ENCODE measurements at regions not wholly inside any gene's neighbourhood (a gene's known extent, or its start where the extent isn't known, plus 50 kb on each side); places are given as distances from the start of the nearest gene placed in this dataset.

DNA sequence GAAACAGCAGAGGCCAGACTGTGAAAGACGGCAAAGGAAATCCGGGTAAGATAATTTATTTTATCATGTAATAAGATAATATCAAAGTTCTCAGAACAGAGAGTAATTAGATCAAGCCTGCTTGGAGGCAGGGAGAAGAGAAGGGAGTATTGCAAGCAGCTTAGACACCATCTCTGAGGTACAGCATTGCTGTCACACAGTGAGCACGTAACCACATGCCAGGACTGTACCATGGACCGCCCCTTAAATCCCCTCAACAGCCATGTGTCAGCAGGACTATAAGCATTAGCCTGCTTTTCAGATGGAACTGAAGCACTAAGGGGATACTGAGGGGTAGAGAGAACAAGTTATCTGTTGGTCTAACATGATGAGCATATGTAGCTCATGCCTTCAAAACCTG lies 141.5 kb downstream of the C6orf118 start:
- Histone ChIP-seq H3K9me3 (no peaks in the 10 kb centered on the region; the same call in none of the 2 replicates), H3K27me3 (replicated peaks; ENCODE audit: control insufficient read depth, insufficient read depth, low read length) (no peaks in the 10 kb centered on the region), H3K36me3 (ENCODE audit: control insufficient read depth, insufficient read depth, low read length) (no peaks in the 10 kb centered on the region), H3K4me1 (no peaks in the 10 kb centered on the region), H3K4me3 (ENCODE audit: low read depth, low read length) (no peak overlapping the region)
- Mint-ChIP-seq H3K27ac (ENCODE audit: unreplicated experiment) (no peak overlapping the region), H3K27me3 (ENCODE audit: insufficient read depth, unreplicated experiment) (no peaks in the 10 kb centered on the region), H3K36me3 (ENCODE audit: insufficient read depth, unreplicated experiment) (no peaks in the 10 kb centered on the region), H3K4me1 (ENCODE audit: low read depth, unreplicated experiment) (no peaks in the 10 kb centered on the region), H3K4me3 (ENCODE audit: unreplicated experiment) (no peak overlapping the region), H3K9me3 (ENCODE audit: unreplicated experiment) (peaks cover 29% of the 10 kb centered on the region)
- ChIA-PET CTCF (no interaction called here), POLR2A (no interaction called here)
- DNase-seq, result no peak
- TF ChIP-seq, protein P1, sequence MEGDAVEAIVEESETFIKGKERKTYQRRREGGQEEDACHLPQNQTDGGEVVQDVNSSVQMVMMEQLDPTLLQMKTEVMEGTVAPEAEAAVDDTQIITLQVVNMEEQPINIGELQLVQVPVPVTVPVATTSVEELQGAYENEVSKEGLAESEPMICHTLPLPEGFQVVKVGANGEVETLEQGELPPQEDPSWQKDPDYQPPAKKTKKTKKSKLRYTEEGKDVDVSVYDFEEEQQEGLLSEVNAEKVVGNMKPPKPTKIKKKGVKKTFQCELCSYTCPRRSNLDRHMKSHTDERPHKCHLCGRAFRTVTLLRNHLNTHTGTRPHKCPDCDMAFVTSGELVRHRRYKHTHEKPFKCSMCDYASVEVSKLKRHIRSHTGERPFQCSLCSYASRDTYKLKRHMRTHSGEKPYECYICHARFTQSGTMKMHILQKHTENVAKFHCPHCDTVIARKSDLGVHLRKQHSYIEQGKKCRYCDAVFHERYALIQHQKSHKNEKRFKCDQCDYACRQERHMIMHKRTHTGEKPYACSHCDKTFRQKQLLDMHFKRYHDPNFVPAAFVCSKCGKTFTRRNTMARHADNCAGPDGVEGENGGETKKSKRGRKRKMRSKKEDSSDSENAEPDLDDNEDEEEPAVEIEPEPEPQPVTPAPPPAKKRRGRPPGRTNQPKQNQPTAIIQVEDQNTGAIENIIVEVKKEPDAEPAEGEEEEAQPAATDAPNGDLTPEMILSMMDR (IDR thresholded peaks at IDR 0.05; ENCODE audit: insufficient read depth in 1 of 2, low read depth in 1 of 2, low read length in 1 of 2, severe bottlenecking in 1 of 2, unreplicated experiment in 1 of 2), result no peak
- intact Hi-C loops (cut with micrococcal nuclease; ENCODE audit: unreplicated experiment), result no loop called here
- BruUV-seq (replicated peaks), result no TSS peak

DNA sequence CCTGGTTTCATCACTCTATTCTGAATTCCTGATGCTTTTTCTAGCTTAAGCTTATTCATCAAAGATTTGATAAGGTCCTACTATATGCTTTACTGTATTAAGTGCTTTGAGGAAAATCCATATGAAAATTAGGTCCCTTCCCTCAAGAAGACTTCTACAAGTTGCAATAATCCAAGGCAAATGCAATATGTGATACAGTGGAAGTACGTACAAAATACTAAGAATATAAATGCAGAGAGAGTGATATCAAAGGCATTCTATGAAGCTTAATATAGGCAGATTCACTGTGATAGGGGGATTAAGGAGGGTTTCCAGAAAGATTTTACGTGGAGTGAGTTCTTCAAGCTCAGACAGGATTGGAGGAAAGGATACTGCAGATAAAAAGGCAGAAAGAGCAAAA lies 142.1 kb downstream of the C6orf118 start:
- Mint-ChIP-seq H3K9me3 (ENCODE audit: unreplicated experiment) (peaks cover 35% of the 10 kb centered on the region), H3K27ac (ENCODE audit: unreplicated experiment) (no peak overlapping the region), H3K36me3 (ENCODE audit: insufficient read depth, unreplicated experiment) (no peaks in the 10 kb centered on the region), H3K27me3 (ENCODE audit: insufficient read depth, unreplicated experiment) (no peaks in the 10 kb centered on the region), H3K4me1 (ENCODE audit: low read depth, unreplicated experiment) (no peaks in the 10 kb centered on the region), H3K4me3 (ENCODE audit: unreplicated experiment) (no peak overlapping the region)
- Histone ChIP-seq H3K4me1 (no peaks in the 10 kb centered on the region), H3K36me3 (ENCODE audit: control insufficient read depth, insufficient read depth, low read length) (no peaks in the 10 kb centered on the region), H3K9me3 (no peaks in the 10 kb centered on the region; the same call in none of the 2 replicates), H3K27me3 (replicated peaks; ENCODE audit: control insufficient read depth, insufficient read depth, low read length) (no peaks in the 10 kb centered on the region), H3K4me3 (ENCODE audit: low read depth, low read length) (no peak overlapping the region)
- BruUV-seq (replicated peaks), result no TSS peak
- ChIA-PET POLR2A (no interaction called here), CTCF (no interaction called here)
- TF ChIP-seq, protein P1 (IDR thresholded peaks at IDR 0.05; ENCODE audit: insufficient read depth in 1 of 2, low read depth in 1 of 2, low read length in 1 of 2, severe bottlenecking in 1 of 2, unreplicated experiment in 1 of 2), result no peak
- DNase-seq, result no peak
- intact Hi-C loops (cut with micrococcal nuclease; ENCODE audit: unreplicated experiment), result no loop called here

DNA sequence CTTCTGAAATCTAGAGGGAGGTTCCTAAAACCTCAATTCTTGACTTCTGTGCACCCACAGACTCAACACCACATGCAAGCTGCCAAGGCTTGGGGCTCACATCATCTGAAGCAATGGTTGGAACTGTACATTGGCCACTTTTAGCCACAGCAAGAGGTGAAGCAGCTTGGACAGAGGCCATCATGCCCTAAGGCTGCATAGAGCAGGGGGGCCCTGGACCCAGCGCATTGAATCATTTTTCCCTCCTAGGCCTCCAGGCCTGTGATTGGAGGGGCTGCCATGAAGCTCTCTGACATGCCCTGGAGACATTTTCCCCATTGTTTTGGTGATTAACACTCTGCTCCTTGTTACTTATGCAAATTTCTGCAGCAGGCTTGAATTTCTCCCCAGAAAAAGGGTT lies 145.9 kb downstream of the C6orf118 start:
- H3K27me3 Mint-ChIP-seq (ENCODE audit: insufficient read depth, unreplicated experiment), result no peaks in the 10 kb centered on the region
- TF ChIP-seq, protein P1 (IDR thresholded peaks at IDR 0.05; ENCODE audit: insufficient read depth in 1 of 2, low read depth in 1 of 2, low read length in 1 of 2, severe bottlenecking in 1 of 2, unreplicated experiment in 1 of 2), result no peak
- no peak for DNase-seq
- H3K4me3 Mint-ChIP-seq (ENCODE audit: unreplicated experiment), result no peak overlapping the region
- CTCF ChIA-PET, result no interaction called here
- POLR2A ChIA-PET, result no interaction called here
- Histone ChIP-seq H3K4me3 (ENCODE audit: low read depth, low read length) (no peak overlapping the region), H3K9me3 (no peaks in the 10 kb centered on the region; the same call in none of the 2 replicates), H3K36me3 (ENCODE audit: control insufficient read depth, insufficient read depth, low read length) (no peaks in the 10 kb centered on the region), H3K4me1 (no peaks in the 10 kb centered on the region), H3K27me3 (replicated peaks; ENCODE audit: control insufficient read depth, insufficient read depth, low read length) (no peaks in the 10 kb centered on the region)
- no peak overlapping the region for H3K27ac Mint-ChIP-seq (ENCODE audit: unreplicated experiment)
- intact Hi-C loops (cut with micrococcal nuclease; ENCODE audit: unreplicated experiment), result no loop called here
- peaks cover 26% of the 10 kb centered on the region for H3K9me3 Mint-ChIP-seq (ENCODE audit: unreplicated experiment)
- H3K36me3 Mint-ChIP-seq (ENCODE audit: insufficient read depth, unreplicated experiment), result no peaks in the 10 kb centered on the region
- no TSS peak for BruUV-seq (replicated peaks)
- no peaks in the 10 kb centered on the region for H3K4me1 Mint-ChIP-seq (ENCODE audit: low read depth, unreplicated experiment)

Measured in Caco-2 (cell line).